Uterus (tissue), 2 donors: ENCODE measurements at regions not wholly inside any gene's neighbourhood (a gene's known extent, or its start where the extent isn't known, plus 50 kb on each side); places are given as distances from the start of the nearest gene placed in this dataset.

Source experiments
- POLR2A ChIP-seq, 2 donors: fragments of 450-650 bp; IDR thresholded peaks; one replicate each; pipeline ENCODE4 v1.6.1; 2016; ENCODE audit warnings: antibody characterized with exemption in 2 of 2, mild to moderate bottlenecking in 1 of 2, moderate library complexity in 1 of 2
- TF ChIP-seq, protein P1 (sequence below), 4 experiments: fragments of 200-600 bp in 2 of 4; fragments of 450-650 bp in 2 of 4; sonication (generic) in 2 of 4; IDR thresholded peaks; one replicate each; pipeline ENCODE4 v1.5.1; 2016 to 2019; ENCODE audit warnings: antibody characterized with exemption in 4 of 4, mild to moderate bottlenecking in 2 of 4, moderate library complexity in 1 of 4

GRCh38 chr11:129680907-129681306 is 134.7 kb upstream of the TMEM45B start:
- TF ChIP-seq, protein P1, sequence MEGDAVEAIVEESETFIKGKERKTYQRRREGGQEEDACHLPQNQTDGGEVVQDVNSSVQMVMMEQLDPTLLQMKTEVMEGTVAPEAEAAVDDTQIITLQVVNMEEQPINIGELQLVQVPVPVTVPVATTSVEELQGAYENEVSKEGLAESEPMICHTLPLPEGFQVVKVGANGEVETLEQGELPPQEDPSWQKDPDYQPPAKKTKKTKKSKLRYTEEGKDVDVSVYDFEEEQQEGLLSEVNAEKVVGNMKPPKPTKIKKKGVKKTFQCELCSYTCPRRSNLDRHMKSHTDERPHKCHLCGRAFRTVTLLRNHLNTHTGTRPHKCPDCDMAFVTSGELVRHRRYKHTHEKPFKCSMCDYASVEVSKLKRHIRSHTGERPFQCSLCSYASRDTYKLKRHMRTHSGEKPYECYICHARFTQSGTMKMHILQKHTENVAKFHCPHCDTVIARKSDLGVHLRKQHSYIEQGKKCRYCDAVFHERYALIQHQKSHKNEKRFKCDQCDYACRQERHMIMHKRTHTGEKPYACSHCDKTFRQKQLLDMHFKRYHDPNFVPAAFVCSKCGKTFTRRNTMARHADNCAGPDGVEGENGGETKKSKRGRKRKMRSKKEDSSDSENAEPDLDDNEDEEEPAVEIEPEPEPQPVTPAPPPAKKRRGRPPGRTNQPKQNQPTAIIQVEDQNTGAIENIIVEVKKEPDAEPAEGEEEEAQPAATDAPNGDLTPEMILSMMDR (IDR thresholded peaks at IDR 0.05) = no peak
- TF ChIP-seq POLR2A (IDR thresholded peaks at IDR 0.05) = no peak
